ENCODE measurements at regions not wholly inside any gene's neighbourhood (a gene's known extent, or its start where the extent isn't known, plus 50 kb on each side); places are given as distances from the start of the nearest gene placed in this dataset.

- ChIA-PET CTCF (no interaction called here), POLR2A (no interaction called here), RAD21 (ENCODE audit: low non-redundant PET in 1 of 2, low total read pairs in 2 of 2, uncharacterized antibody in 2 of 2, unreplicated experiment in 2 of 2) (no interaction called here)
- DNase-seq (ENCODE audit: low read depth, low spot score) (no peak), ATAC-seq (no peak)
- Histone ChIP-seq H3K4me3 (replicated peaks in 1 of 2; ENCODE audit: low read depth in 1 of 2, low read length in 2 of 2) (no peak overlapping the region), H3K4me1 (ENCODE audit: control insufficient read depth in 1 of 2, insufficient read depth in 2 of 2, low read length in 2 of 2) (peaks cover 0 to 6% of the 10 kb centered on the region in 2 experiments; a peak in 1 of 4 replicates), H3K27me3 (ENCODE audit: insufficient read depth, low read length) (no peaks in the 10 kb centered on the region), H2AFZ (ENCODE audit: low read depth, low read length, poor library complexity, severe bottlenecking) (no peak overlapping the region), H3K4me2 (ENCODE audit: low read length) (no peak overlapping the region), H3K9ac (ENCODE audit: low read length) (no peak overlapping the region), H3K9me2 (ENCODE audit: insufficient read depth) (no peaks in the 10 kb centered on the region), H4K20me1 (ENCODE audit: insufficient read depth) (no peaks in the 10 kb centered on the region), H3K27ac (ENCODE audit: low read depth, low read length) (no peak overlapping the region), H3K79me2 (ENCODE audit: insufficient read depth, low read length) (no peaks in the 10 kb centered on the region), H3K36me3 (ENCODE audit: control insufficient read depth in 1 of 2, insufficient read depth in 2 of 2, low read length in 2 of 2) (no peaks in the 10 kb centered on the region), H3K9me3 (ENCODE audit: control insufficient read depth in 1 of 2, insufficient read depth in 1 of 2, low read depth in 1 of 2, low read length in 2 of 2) (no peaks in the 10 kb centered on the region)
- no TSS peak for BruUV-seq (replicated peaks)
- intact Hi-C loops (cut with micrococcal nuclease), result no loop called here
- TF ChIP-seq EZH2phosphoT487 (IDR thresholded peaks at IDR 0.05; ENCODE audit: borderline replicate concordance), result no peak
- TF ChIP-seq ZNF274 (IDR thresholded peaks at IDR 0.05; ENCODE audit: low read depth, low read length), result no peak
- no peak for TF ChIP-seq POLR2AphosphoS5 (IDR thresholded peaks at IDR 0.05; ENCODE audit: low read depth, low read length)
- TF ChIP-seq EGR1 (IDR thresholded peaks at IDR 0.05; ENCODE audit: low read depth), result no peak
- no peak for TF ChIP-seq EZH2 (IDR thresholded peaks at IDR 0.05)
- no peak for TF ChIP-seq YY1 (IDR thresholded peaks at IDR 0.05; ENCODE audit: extremely low read depth, insufficient replicate concordance, low read depth, low read length)
- TF ChIP-seq CBX3 (IDR thresholded peaks at IDR 0.05; ENCODE audit: low read depth), result no peak
- TF ChIP-seq, protein P1, sequence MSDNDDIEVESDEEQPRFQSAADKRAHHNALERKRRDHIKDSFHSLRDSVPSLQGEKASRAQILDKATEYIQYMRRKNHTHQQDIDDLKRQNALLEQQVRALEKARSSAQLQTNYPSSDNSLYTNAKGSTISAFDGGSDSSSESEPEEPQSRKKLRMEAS (IDR thresholded peaks at IDR 0.05), result no peak
- no peak for TF ChIP-seq REST (IDR thresholded peaks at IDR 0.05; ENCODE audit: low read depth)
- no peak for TF ChIP-seq SIN3A (IDR thresholded peaks at IDR 0.05; ENCODE audit: low read depth)
- no peak for TF ChIP-seq JUND (IDR thresholded peaks at IDR 0.05)
- TF ChIP-seq ZFX (IDR thresholded peaks at IDR 0.05), result no peak
- TF ChIP-seq SP1 (IDR thresholded peaks at IDR 0.05; ENCODE audit: low read depth), result no peak
- TF ChIP-seq ATF3 (IDR thresholded peaks at IDR 0.05), result no peak
- TF ChIP-seq TCF7L2 (IDR thresholded peaks at IDR 0.05; ENCODE audit: borderline replicate concordance, extremely low read depth, insufficient read depth, insufficient read length), result no peak
- no peak for TF ChIP-seq POLR2A (IDR thresholded peaks at IDR 0.05; ENCODE audit: borderline replicate concordance, extremely low read depth, insufficient read depth, insufficient read length)
- TF ChIP-seq CEBPB (IDR thresholded peaks at IDR 0.05; ENCODE audit: low read depth), result no peak
Observed at GRCh38 chr7:106575138-106575823, 85.7 kb downstream of the CCDC71L start.

All from HCT116 (cell line).